H9 (cell line): ENCODE measurements at regions not wholly inside any gene's neighbourhood (a gene's known extent, or its start where the extent isn't known, plus 50 kb on each side); places are given as distances from the start of the nearest gene placed in this dataset.

Experiments used
- DNase-seq: peaks from one replicate; pipeline ENCODE4 v3.0.0-alpha.2; 2017
- H2AFZ ChIP-seq: one replicate; pipeline ENCODE4 v1.6.1; 2013; ENCODE audit warnings: mild to moderate bottlenecking, low read length, control low read depth, moderate library complexity
- H2AK5ac ChIP-seq: 2 replicates; pipeline ENCODE4 v1.6.1; 2013; ENCODE audit warnings: low read length, control low read depth, mixed read lengths; ENCODE audit not compliant: insufficient read length
- H2BK120ac ChIP-seq: one replicate; pipeline ENCODE4 v1.6.1; 2013; ENCODE audit warnings: low read depth, mild to moderate bottlenecking, low read length, control low read depth, inconsistent platforms; ENCODE audit not compliant: poor library complexity, severe bottlenecking
- H2BK12ac ChIP-seq: 2 replicates; pipeline ENCODE4 v1.6.1; 2013; ENCODE audit warnings: low read length, control low read depth, mixed read lengths, low read depth; ENCODE audit not compliant: insufficient read length
- H2BK15ac ChIP-seq: 2 replicates; pipeline ENCODE4 v1.6.1; 2013; ENCODE audit warnings: low read depth, low read length, control low read depth
- H2BK20ac ChIP-seq: one replicate; pipeline ENCODE4 v1.6.1; 2013; ENCODE audit warnings: low read depth, mild to moderate bottlenecking, low read length, control low read depth, inconsistent platforms; ENCODE audit not compliant: poor library complexity, severe bottlenecking
- H2BK5ac ChIP-seq: 2 replicates; pipeline ENCODE4 v1.6.1; 2013; ENCODE audit warnings: low read length, control low read depth, mixed read lengths; ENCODE audit not compliant: insufficient read length
- H3K14ac ChIP-seq: 2 replicates; pipeline ENCODE4 v1.6.1; 2013; ENCODE audit warnings: low read length, control low read depth; ENCODE audit not compliant: insufficient read depth
- H3K18ac ChIP-seq: 2 replicates; pipeline ENCODE4 v1.6.1; 2013; ENCODE audit warnings: low read depth, mild to moderate bottlenecking, mixed read lengths, low read length, control low read depth; ENCODE audit not compliant: insufficient read length
- H3K23ac ChIP-seq: 2 replicates; pipeline ENCODE4 v1.6.1; 2013; ENCODE audit warnings: low read length, control low read depth, mixed read lengths, low read depth; ENCODE audit not compliant: insufficient read length
- H3K23me2 ChIP-seq: 2 replicates; pipeline ENCODE4 v1.6.1; 2013; ENCODE audit warnings: low read depth, mild to moderate bottlenecking, mixed read lengths, low read length, control low read depth; ENCODE audit not compliant: insufficient read length, poor library complexity, severe bottlenecking
- H3K27ac ChIP-seq: 2 replicates; pipeline ENCODE4 v1.5.1; 2013; ENCODE audit warnings: low read length, control low read depth, mixed read lengths, low read depth; ENCODE audit not compliant: insufficient read length
- H3K27me3 ChIP-seq: 2 replicates; pipeline ENCODE4 v1.6.1; 2013; ENCODE audit warnings: low read length, control low read depth, inconsistent platforms; ENCODE audit not compliant: insufficient read depth
- H3K4ac ChIP-seq: 2 replicates; pipeline ENCODE4 v1.6.1; 2013; ENCODE audit warnings: low read depth, mild to moderate bottlenecking, control low read depth, inconsistent platforms, low read length, moderate library complexity
- H3K4me1 ChIP-seq: 2 replicates; pipeline ENCODE4 v1.6.1; 2013; ENCODE audit warnings: low read length, control low read depth, inconsistent platforms; ENCODE audit not compliant: insufficient read depth
- H3K4me2 ChIP-seq: 2 replicates; pipeline ENCODE4 v1.6.1; 2013; ENCODE audit warnings: low read length, control low read depth, mixed read lengths; ENCODE audit not compliant: insufficient read length, insufficient read depth
- H3K56ac ChIP-seq: 2 replicates; pipeline ENCODE4 v1.6.1; 2013; ENCODE audit warnings: low read depth, mild to moderate bottlenecking, mixed read lengths, low read length, control low read depth; ENCODE audit not compliant: insufficient read length
- H3K79me1 ChIP-seq: 2 replicates; pipeline ENCODE4 v1.6.1; 2013; ENCODE audit warnings: low read depth, mild to moderate bottlenecking, moderate library complexity, low read length, control low read depth, inconsistent platforms; ENCODE audit not compliant: insufficient read depth, poor library complexity, severe bottlenecking
- H3K79me2 ChIP-seq: 2 replicates; pipeline ENCODE4 v1.6.1; 2013; ENCODE audit warnings: low read length, control low read depth, inconsistent platforms; ENCODE audit not compliant: insufficient read depth
- H3K9ac ChIP-seq: 2 replicates; pipeline ENCODE4 v1.6.1; 2013; ENCODE audit warnings: low read length, control low read depth, mixed read lengths; ENCODE audit not compliant: insufficient read length; ENCODE audit errors: extremely low read depth
- H3K9me3 ChIP-seq: one replicate; pipeline ENCODE4 v1.6.1; 2013; ENCODE audit warnings: low read depth, low read length, inconsistent platforms; ENCODE audit not compliant: control insufficient read depth
- H3T11ph ChIP-seq: one replicate; pipeline ENCODE4 v1.6.1; 2013; ENCODE audit warnings: mild to moderate bottlenecking, low read length, control low read depth, inconsistent platforms
- H4K20me1 ChIP-seq: one replicate; pipeline ENCODE4 v1.6.1; 2013; ENCODE audit not compliant: control insufficient read depth, insufficient read length, insufficient read depth
- H4K5ac ChIP-seq: 2 replicates; pipeline ENCODE4 v1.6.1; 2013; ENCODE audit warnings: low read depth, mild to moderate bottlenecking, mixed read lengths, low read length, control low read depth; ENCODE audit not compliant: insufficient read length
- H4K8ac ChIP-seq: replicated peaks from 2 replicates; pipeline ENCODE4 v1.6.1; 2013; ENCODE audit warnings: low read length, control low read depth, mixed read lengths, low read depth; ENCODE audit not compliant: insufficient read length
- H4K91ac ChIP-seq: 2 replicates; pipeline ENCODE4 v1.6.1; 2013; ENCODE audit warnings: low read depth, mild to moderate bottlenecking, moderate library complexity, mixed read lengths, low read length, control low read depth; ENCODE audit not compliant: insufficient read length
- H3K27ac Mint-ChIP-seq, 3 experiments: 2 replicates in 2 of 3; 3 replicates in 1 of 3; pipeline ENCODE4 v1.8.0; 2020 to 2021; ENCODE audit warnings: mixed read lengths in 3 of 3, mild to moderate bottlenecking in 1 of 3, moderate library complexity in 1 of 3
- H3K27me3 Mint-ChIP-seq: 2 replicates; pipeline ENCODE4 v1.8.0; 2021; ENCODE audit warnings: low read depth, mild to moderate bottlenecking, moderate library complexity, mixed read lengths
- H3K36me3 Mint-ChIP-seq, 3 experiments: 2 replicates in 2 of 3; 3 replicates in 1 of 3; pipeline ENCODE4 v1.8.0; 2020 to 2021; ENCODE audit warnings: low read depth in 3 of 3, mixed read lengths in 3 of 3; ENCODE audit not compliant: insufficient read depth in 1 of 3
- H3K4me1 Mint-ChIP-seq, 2 experiments: 2 replicates each; pipeline ENCODE4 v1.8.0; 2020; ENCODE audit warnings: mixed read lengths in 2 of 2
- H3K4me3 Mint-ChIP-seq, 2 experiments: 2 replicates in 1 of 2; 3 replicates in 1 of 2; pipeline ENCODE4 v1.8.0; 2020 to 2021; ENCODE audit warnings: mild to moderate bottlenecking in 2 of 2, mixed read lengths in 2 of 2, moderate library complexity in 1 of 2
- H3K9me3 Mint-ChIP-seq, 2 experiments: 2 replicates in 1 of 2; 3 replicates in 1 of 2; pipeline ENCODE4 v1.8.0; 2020; ENCODE audit warnings: mild to moderate bottlenecking in 2 of 2, mixed read lengths in 2 of 2, moderate library complexity in 1 of 2
- CTCF ChIP-seq: fragments of 200-600 bp; sonication (generic); conservative IDR thresholded peaks from 3 replicates; pipeline ENCODE4 v1.8.0; 2021; ENCODE audit warnings: antibody characterized with exemption, mild to moderate bottlenecking

DNA sequence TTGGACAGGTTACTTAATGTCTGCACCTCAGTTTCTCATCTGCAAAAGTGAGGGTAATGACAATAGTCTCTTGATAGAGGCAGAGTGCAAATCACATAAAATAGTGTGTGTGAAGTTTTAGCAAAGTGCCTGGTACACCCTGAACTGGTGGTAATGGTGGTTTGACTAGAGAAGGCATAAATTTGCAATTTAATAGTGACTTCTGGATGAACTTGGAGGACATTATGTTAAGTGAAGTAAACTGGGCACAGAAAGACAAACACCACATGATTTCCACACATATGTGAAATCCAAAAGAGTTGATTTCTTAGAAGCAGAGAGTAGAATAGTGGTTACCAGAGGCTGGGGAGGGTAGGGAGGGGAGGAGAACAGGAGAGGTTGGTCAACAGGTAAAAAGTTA is 54.8 kb upstream of the FUT8 start:
- no peak overlapping the region for H2BK15ac ChIP-seq
- TF ChIP-seq CTCF: no peak
- H3K9ac ChIP-seq: no peak overlapping the region
- no peak overlapping the region for H3K14ac ChIP-seq
- no peak overlapping the region for H3K56ac ChIP-seq
- H3K79me2 ChIP-seq: no peaks in the 10 kb centered on the region
- no peak overlapping the region for H3T11ph ChIP-seq
- no peak overlapping the region for H3K23ac ChIP-seq
- H3K4me2 ChIP-seq: no peak overlapping the region
- H4K91ac ChIP-seq: no peak overlapping the region
- no peak overlapping the region for H3K4me3 Mint-ChIP-seq
- no peaks in the 10 kb centered on the region for H3K36me3 Mint-ChIP-seq
- H3K4me1 Mint-ChIP-seq: peaks cover 20 to 24% of the 10 kb centered on the region in 2 experiments
- H3K4me1 ChIP-seq: peaks cover 6% of the 10 kb centered on the region
- H3K79me1 ChIP-seq: no peaks in the 10 kb centered on the region
- no peak overlapping the region for H2BK5ac ChIP-seq
- no peak overlapping the region for H3K27ac Mint-ChIP-seq
- no peak for DNase-seq
- no peaks in the 10 kb centered on the region for H3K9me3 Mint-ChIP-seq
- H2BK120ac ChIP-seq: no peak overlapping the region
- no peak overlapping the region for H2AFZ ChIP-seq
- H2BK12ac ChIP-seq: no peak overlapping the region
- no peaks in the 10 kb centered on the region for H3K9me3 ChIP-seq
- no peak overlapping the region for H2BK20ac ChIP-seq
- H2AK5ac ChIP-seq: no peak overlapping the region
- H4K5ac ChIP-seq: no peak overlapping the region
- H3K27me3 Mint-ChIP-seq: peaks cover 12% of the 10 kb centered on the region
- H3K4ac ChIP-seq: no peak overlapping the region
- H3K18ac ChIP-seq: no peak overlapping the region
- no peak overlapping the region for H3K27ac ChIP-seq
- H4K20me1 ChIP-seq: no peaks in the 10 kb centered on the region
- no peaks in the 10 kb centered on the region for H3K27me3 ChIP-seq
- no peak overlapping the region for H4K8ac ChIP-seq
- no peaks in the 10 kb centered on the region for H3K23me2 ChIP-seq
